Naive thymus-derived CD4-positive, alpha-beta T cell (primary cell): ENCODE measurements at regions not wholly inside any gene's neighbourhood (a gene's known extent, or its start where the extent isn't known, plus 50 kb on each side); places are given as distances from the start of the nearest gene placed in this dataset.

Source experiments
- ATAC-seq: fragments of 150-1000 bp; cut with Tn5 transposase; 2 replicates; pipeline ENCODE4 v1.10.0; 2021; ENCODE audit warnings: mild to moderate bottlenecking, moderate library complexity
- CTCF ChIA-PET: fragments of 350-600 bp; sonication (Branson Sonifier 250); formaldehyde crosslinking; loops from one replicate; lab custom pipeline; 2021; ENCODE audit warnings: antibody characterized with exemption; lab: Charles Lee
- POLR2A ChIA-PET: fragments of 350-600 bp; sonication (Branson Sonifier 250); formaldehyde crosslinking; loops from one replicate; lab custom pipeline; 2021; ENCODE audit warnings: antibody characterized with exemption, inconsistent platforms; lab: Charles Lee
- DNase-seq, 9 donors: peaks; one replicate each; pipeline versions ENCODE4 v3.0.0 to v3.0.0-alpha.2; 2020 to 2022; ENCODE audit warnings: mixed read lengths in 1 of 9
- H3K27ac ChIP-seq: one replicate; pipeline ENCODE4 v1.7.0; 2013; ENCODE audit warnings: mild to moderate bottlenecking, low read depth, low read length, moderate library complexity
- H3K27me3 ChIP-seq, 2 donors: one replicate each; pipeline ENCODE4 v1.7.0; 2013; ENCODE audit warnings: low read length in 2 of 2, mild to moderate bottlenecking in 2 of 2, moderate library complexity in 2 of 2; ENCODE audit not compliant: control insufficient read depth in 2 of 2, insufficient read depth in 2 of 2
- H3K36me3 ChIP-seq, 3 experiments: 1 replicate in 2 of 3; 2 replicates in 1 of 3; pipeline ENCODE4 v1.7.0; 2013; ENCODE audit warnings: low read length in 3 of 3, mild to moderate bottlenecking in 3 of 3, moderate library complexity in 1 of 3; ENCODE audit not compliant: insufficient read depth in 3 of 3, control insufficient read depth in 2 of 3
- H3K4me1 ChIP-seq, 2 donors: one replicate each; pipeline ENCODE4 v1.7.0; 2013; ENCODE audit warnings: low read length in 2 of 2, mild to moderate bottlenecking in 2 of 2, moderate library complexity in 1 of 2; ENCODE audit not compliant: control insufficient read depth in 2 of 2, insufficient read depth in 2 of 2
- H3K4me3 ChIP-seq: 2 replicates; pipeline ENCODE4 v1.7.0; 2013; ENCODE audit warnings: mild to moderate bottlenecking, low read length
- H3K9me3 ChIP-seq, 3 experiments: 1 replicate in 2 of 3; 2 replicates in 1 of 3; pipeline ENCODE4 v1.7.0; 2013; ENCODE audit warnings: low read length in 3 of 3; ENCODE audit not compliant: control insufficient read depth in 2 of 3
- H3K27ac Mint-ChIP-seq, 9 donors: one replicate each; pipeline ENCODE4 v1.8.0; 2020 to 2022; ENCODE audit warnings: mixed read lengths in 9 of 9, mild to moderate bottlenecking in 8 of 9, moderate library complexity in 5 of 9, inconsistent platforms in 2 of 9
- H3K27me3 Mint-ChIP-seq, 5 donors: one replicate each; pipeline ENCODE4 v1.8.0; 2021 to 2022; ENCODE audit warnings: mixed read lengths in 5 of 5, mild to moderate bottlenecking in 1 of 5
- H3K36me3 Mint-ChIP-seq, 5 donors: one replicate each; pipeline ENCODE4 v1.8.0; 2020 to 2022; ENCODE audit warnings: mixed read lengths in 5 of 5, mild to moderate bottlenecking in 3 of 5, inconsistent platforms in 1 of 5
- H3K4me1 Mint-ChIP-seq, 7 donors: one replicate each; pipeline ENCODE4 v1.8.0; 2020 to 2022; ENCODE audit warnings: mixed read lengths in 7 of 7, mild to moderate bottlenecking in 3 of 7, inconsistent platforms in 1 of 7
- H3K4me3 Mint-ChIP-seq, 10 donors: one replicate each; pipeline ENCODE4 v1.8.0; 2020 to 2022; ENCODE audit warnings: mild to moderate bottlenecking in 10 of 10, mixed read lengths in 10 of 10, moderate library complexity in 6 of 10, inconsistent platforms in 2 of 10
- H3K9me3 Mint-ChIP-seq, 11 donors: one replicate each; pipeline ENCODE4 v1.8.0; 2020 to 2022; ENCODE audit warnings: mixed read lengths in 11 of 11, mild to moderate bottlenecking in 4 of 11, inconsistent platforms in 1 of 11, moderate library complexity in 1 of 11
- intact Hi-C, 2 donors: fragments of 100-400 bp; cut with micrococcal nuclease; formaldehyde crosslinking; loops; one replicate each; pipeline ENCODE4 v1.15.1; 2023

GRCh38 chr5:73325546-73325945, 123.0 kb downstream of the FOXD1 start:
- ChIA-PET CTCF (no interaction called here), POLR2A (no interaction called here)
- Histone ChIP-seq H3K4me1 (no peaks in the 10 kb centered on the region), H3K27ac (no peak overlapping the region), H3K27me3 (no peaks in the 10 kb centered on the region), H3K9me3 (no peaks in the 10 kb centered on the region), H3K36me3 (no peaks in the 10 kb centered on the region), H3K4me3 (no peak overlapping the region)
- no peaks in the 10 kb centered on the region for H3K4me1 Mint-ChIP-seq
- intact Hi-C loops, result no loop called here
- peaks cover 0 to 8% (median 1%) of the 10 kb centered on the region in 11 donors for H3K9me3 Mint-ChIP-seq
- DNase-seq, result no peak
- no peaks in the 10 kb centered on the region for H3K36me3 Mint-ChIP-seq
- peaks cover 17 to 41% (median 32%) of the 10 kb centered on the region in 5 donors for H3K27me3 Mint-ChIP-seq
- H3K27ac Mint-ChIP-seq, result no peak overlapping the region
- no peak for ATAC-seq
- H3K4me3 Mint-ChIP-seq, result no peak overlapping the region

GRCh38 chr5:73323466-73323865, 125.1 kb downstream of the FOXD1 start:
- ATAC-seq (no peak), DNase-seq (no peak)
- Mint-ChIP-seq H3K4me3 (no peak overlapping the region), H3K27me3 (peaks cover 15 to 56% (median 39%) of the 10 kb centered on the region in 5 donors), H3K4me1 (no peaks in the 10 kb centered on the region), H3K9me3 (peaks cover 0 to under 1% (median 0%) of the 10 kb centered on the region in 11 donors), H3K36me3 (peaks cover 0 to under 1% (median 0%) of the 10 kb centered on the region in 5 donors), H3K27ac (no peak overlapping the region)
- intact Hi-C loops, result no loop called here
- Histone ChIP-seq H3K4me3 (no peak overlapping the region), H3K36me3 (no peaks in the 10 kb centered on the region), H3K27ac (no peak overlapping the region), H3K27me3 (no peaks in the 10 kb centered on the region), H3K4me1 (no peaks in the 10 kb centered on the region), H3K9me3 (no peaks in the 10 kb centered on the region)
- POLR2A ChIA-PET, result no interaction called here
- CTCF ChIA-PET, result no interaction called here

DNA sequence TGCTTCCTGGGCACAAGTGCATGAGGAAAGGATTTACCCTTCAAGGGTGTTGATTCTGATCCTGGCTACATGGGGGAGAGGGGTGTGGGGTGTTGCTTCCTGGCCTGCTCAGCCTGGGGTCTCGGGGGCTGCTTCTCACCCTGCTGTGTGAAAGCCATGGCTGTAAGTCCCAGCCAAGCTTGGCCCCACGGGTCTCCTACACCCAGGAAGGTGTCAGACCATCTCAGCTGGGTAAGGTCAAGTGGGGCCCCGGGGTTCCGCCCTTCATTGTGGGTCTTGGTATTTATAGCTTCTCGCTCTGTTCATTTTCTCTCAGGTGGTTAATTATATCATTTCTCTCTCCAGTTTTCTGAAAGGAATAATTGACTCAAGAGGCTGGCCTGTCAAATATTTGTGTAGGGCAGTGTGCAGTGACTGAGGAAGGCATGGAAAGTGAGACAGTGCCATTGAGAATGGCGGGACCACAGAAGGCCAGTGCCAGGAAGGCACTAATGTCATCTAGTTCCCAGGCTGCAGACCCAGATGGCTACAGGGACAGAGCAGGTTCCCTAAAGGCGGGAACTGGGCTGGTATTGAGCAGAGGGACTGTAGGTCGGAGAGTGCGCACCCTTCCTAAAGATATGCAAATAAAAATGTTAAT, 126.0 kb downstream of the FOXD1 start:
- ATAC-seq, result no peak
- Histone ChIP-seq H3K4me3 (no peak overlapping the region), H3K27ac (no peak overlapping the region), H3K9me3 (no peaks in the 10 kb centered on the region), H3K4me1 (no peaks in the 10 kb centered on the region), H3K27me3 (no peaks in the 10 kb centered on the region), H3K36me3 (no peaks in the 10 kb centered on the region)
- no peak overlapping the region for H3K27ac Mint-ChIP-seq
- H3K9me3 Mint-ChIP-seq, result peaks cover 0 to 4% (median 0%) of the 10 kb centered on the region in 11 donors
- intact Hi-C loops, result no loop called here
- H3K27me3 Mint-ChIP-seq, result peaks cover 18 to 64% (median 48%) of the 10 kb centered on the region in 5 donors
- no peak overlapping the region for H3K4me3 Mint-ChIP-seq
- no peaks in the 10 kb centered on the region for H3K4me1 Mint-ChIP-seq
- DNase-seq, result no peak
- ChIA-PET CTCF (no interaction called here), POLR2A (no interaction called here)
- peaks cover 0 to 5% (median 0%) of the 10 kb centered on the region in 5 donors for H3K36me3 Mint-ChIP-seq

- intact Hi-C loops, result no loop called here
- Histone ChIP-seq H3K9me3 (no peaks in the 10 kb centered on the region), H3K36me3 (no peaks in the 10 kb centered on the region), H3K27me3 (no peaks in the 10 kb centered on the region), H3K4me3 (no peak overlapping the region), H3K4me1 (no peaks in the 10 kb centered on the region), H3K27ac (no peak overlapping the region)
- ChIA-PET CTCF (no interaction called here), POLR2A (no interaction called here)
- DNase-seq (no peak), ATAC-seq (no peak)
- peaks cover 0 to 4% (median 0%) of the 10 kb centered on the region in 11 donors for H3K9me3 Mint-ChIP-seq
- H3K27ac Mint-ChIP-seq, result no peak overlapping the region
- no peaks in the 10 kb centered on the region for H3K4me1 Mint-ChIP-seq
- H3K27me3 Mint-ChIP-seq, result peaks cover 21 to 69% (median 49%) of the 10 kb centered on the region in 5 donors
- peaks cover 0 to 5% (median 0%) of the 10 kb centered on the region in 5 donors for H3K36me3 Mint-ChIP-seq
- H3K4me3 Mint-ChIP-seq, result no peak overlapping the region
Observed at GRCh38 chr5:73321757-73322436, 126.7 kb downstream of the FOXD1 start.

GRCh38 chr5:73319036-73319435, 129.5 kb downstream of the FOXD1 start:
- ATAC-seq (no peak), DNase-seq (no peak)
- POLR2A ChIA-PET, result no interaction called here
- Mint-ChIP-seq H3K4me3 (no peak overlapping the region), H3K9me3 (peaks cover 0 to 4% (median 0%) of the 10 kb centered on the region in 11 donors), H3K27ac (no peak overlapping the region), H3K36me3 (peaks cover 0 to 7% (median 0%) of the 10 kb centered on the region in 5 donors), H3K27me3 (peaks cover 37 to 73% (median 69%) of the 10 kb centered on the region in 5 donors), H3K4me1 (no peaks in the 10 kb centered on the region)
- intact Hi-C loops, result no loop called here
- Histone ChIP-seq H3K36me3 (no peaks in the 10 kb centered on the region), H3K4me1 (no peaks in the 10 kb centered on the region), H3K27ac (no peak overlapping the region), H3K27me3 (peaks cover 0 to 5% of the 10 kb centered on the region in 2 donors), H3K4me3 (no peak overlapping the region), H3K9me3 (no peaks in the 10 kb centered on the region)
- CTCF ChIA-PET, result no interaction called here

DNA sequence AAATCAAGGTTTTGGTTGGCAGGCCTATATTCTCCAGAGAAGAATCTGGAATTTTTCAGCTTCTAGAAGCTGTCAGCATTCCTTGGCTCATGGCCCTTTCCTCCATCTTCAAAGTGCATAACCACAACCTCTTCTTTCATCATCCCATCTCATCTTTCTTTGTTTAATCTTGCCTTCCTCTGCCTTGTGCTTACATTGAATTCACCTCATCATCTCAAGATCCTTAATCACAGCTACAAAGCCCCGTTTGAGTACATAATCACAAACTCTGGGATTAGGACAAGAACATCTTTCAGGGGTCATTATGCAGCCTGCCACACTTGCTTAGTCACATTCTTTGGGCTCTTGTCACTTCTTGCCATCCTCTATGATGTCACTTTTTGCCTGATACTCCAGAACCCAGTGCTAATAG, 130.3 kb downstream of the FOXD1 start:
- DNase-seq (no peak), ATAC-seq (no peak)
- Histone ChIP-seq H3K36me3 (no peaks in the 10 kb centered on the region), H3K27me3 (peaks cover 3 to 8% of the 10 kb centered on the region in 2 donors), H3K9me3 (no peaks in the 10 kb centered on the region), H3K4me3 (no peak overlapping the region), H3K27ac (no peak overlapping the region), H3K4me1 (no peaks in the 10 kb centered on the region)
- H3K36me3 Mint-ChIP-seq, result peaks cover 0 to 7% (median 0%) of the 10 kb centered on the region in 5 donors
- H3K9me3 Mint-ChIP-seq, result peaks cover 0 to 4% (median 0%) of the 10 kb centered on the region in 11 donors
- intact Hi-C loops, result no loop called here
- H3K27me3 Mint-ChIP-seq, result peaks cover 40 to 78% (median 71%) of the 10 kb centered on the region in 5 donors
- H3K4me3 Mint-ChIP-seq, result no peak overlapping the region
- ChIA-PET CTCF (no interaction called here), POLR2A (no interaction called here)
- H3K27ac Mint-ChIP-seq, result no peak overlapping the region
- H3K4me1 Mint-ChIP-seq, result no peaks in the 10 kb centered on the region
